ENCODE measurements at regions not wholly inside any gene's neighbourhood (a gene's known extent, or its start where the extent isn't known, plus 50 kb on each side); places are given as distances from the start of the nearest gene placed in this dataset.

GRCh38 chr12:93968536-93969285 is 179.7 kb upstream of the PLXNC1 start:
- H3K27ac ChIP-seq: no peak overlapping the region
- no peaks in the 10 kb centered on the region for H3K36me3 ChIP-seq (replicated peaks in 1 of 2; ENCODE audit: insufficient read depth in 1 of 2, low read depth in 2 of 2)
- 69 to 84% methylated on average over 12 of the region's 12 CpGs for WGBS, 2 donors
- no peak for ATAC-seq
- DNase-seq: no peak
- H3K4me1 ChIP-seq: no peaks in the 10 kb centered on the region
- H3K9me3 ChIP-seq: no peaks in the 10 kb centered on the region
- no peak overlapping the region for H3K4me3 ChIP-seq
- no peaks in the 10 kb centered on the region for H3K27me3 ChIP-seq
- TF ChIP-seq POLR2A (IDR thresholded peaks at IDR 0.05) (no peak), CTCF (IDR thresholded peaks at IDR 0.05) (no peak)
- intact Hi-C loops (cut with DNase I): no loop called here

- Histone ChIP-seq H3K36me3 (replicated peaks in 1 of 2; ENCODE audit: insufficient read depth in 1 of 2, low read depth in 2 of 2) (no peaks in the 10 kb centered on the region), H3K27ac (no peak overlapping the region), H3K4me3 (no peak overlapping the region), H3K27me3 (no peaks in the 10 kb centered on the region), H3K4me1 (no peaks in the 10 kb centered on the region), H3K9me3 (no peaks in the 10 kb centered on the region)
- DNase-seq (no peak), ATAC-seq (no peak)
- 87 to 89% methylated on average over 10 of the region's 10 CpGs for WGBS, 2 donors
- no peak for TF ChIP-seq CTCF (IDR thresholded peaks at IDR 0.05)
- no peak for TF ChIP-seq POLR2A (IDR thresholded peaks at IDR 0.05)
- intact Hi-C loops (cut with DNase I): no loop called here
These were observed 177.3 kb upstream of the PLXNC1 start for GRCh38 chr12:93970900-93971688.

DNA sequence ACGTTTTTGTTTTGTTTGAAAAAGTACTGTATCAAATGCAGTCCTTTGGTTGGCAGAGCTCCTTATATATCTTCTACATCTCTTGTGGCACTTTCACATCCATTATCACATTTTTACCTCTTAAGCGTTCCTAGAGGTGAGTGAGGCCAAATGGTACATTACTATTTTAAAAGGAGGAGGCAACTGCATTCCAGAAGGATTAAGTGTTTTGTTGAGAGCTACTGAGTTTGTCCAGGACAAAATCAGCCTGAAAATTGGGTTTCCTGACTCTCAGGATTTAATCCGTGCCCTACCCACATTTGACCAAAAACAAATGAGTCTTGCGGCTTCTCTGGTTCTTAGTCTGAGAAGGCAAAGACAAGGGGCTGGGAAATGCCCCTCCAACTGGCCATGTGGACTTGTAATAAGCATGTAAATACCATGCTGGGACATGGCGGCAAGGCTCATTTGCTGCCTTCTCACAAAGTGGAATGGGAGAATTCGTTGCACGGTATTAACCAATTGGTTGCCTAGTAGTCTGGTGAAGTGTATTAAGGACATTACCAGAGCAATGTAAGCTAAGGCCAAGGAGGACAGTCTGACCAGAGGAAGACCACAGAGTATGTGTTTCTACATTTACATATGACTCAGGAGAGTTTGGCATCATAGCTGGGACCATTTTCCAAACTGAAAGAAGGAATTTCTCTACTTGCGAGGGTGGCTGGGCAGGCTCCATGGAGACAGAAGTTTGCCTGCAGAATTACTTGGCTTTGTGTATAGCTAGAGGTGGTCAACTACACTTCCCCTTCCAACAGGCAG is 175.8 kb upstream of the PLXNC1 start:
- H3K4me1 ChIP-seq: no peaks in the 10 kb centered on the region
- WGBS, 2 donors: 79 to 82% methylated on average over 8 of the region's 8 CpGs
- TF ChIP-seq POLR2A (IDR thresholded peaks at IDR 0.05) (no peak), CTCF (IDR thresholded peaks at IDR 0.05) (no peak)
- intact Hi-C loops (cut with DNase I): no loop called here
- H3K36me3 ChIP-seq (replicated peaks in 1 of 2; ENCODE audit: insufficient read depth in 1 of 2, low read depth in 2 of 2): no peaks in the 10 kb centered on the region
- no peak overlapping the region for H3K4me3 ChIP-seq
- no peak overlapping the region for H3K27ac ChIP-seq
- H3K9me3 ChIP-seq: no peaks in the 10 kb centered on the region
- DNase-seq: no peak
- H3K27me3 ChIP-seq: no peaks in the 10 kb centered on the region
- ATAC-seq: no peak

- H3K4me1 ChIP-seq: no peaks in the 10 kb centered on the region
- H3K27ac ChIP-seq: no peak overlapping the region
- ATAC-seq (no peak), DNase-seq (no peak)
- 79 to 88% methylated on average over 3 of the region's 3 CpGs for WGBS, 2 donors
- H3K9me3 ChIP-seq: no peaks in the 10 kb centered on the region
- no peaks in the 10 kb centered on the region for H3K36me3 ChIP-seq (replicated peaks in 1 of 2; ENCODE audit: insufficient read depth in 1 of 2, low read depth in 2 of 2)
- H3K27me3 ChIP-seq: no peaks in the 10 kb centered on the region
- no peak overlapping the region for H3K4me3 ChIP-seq
- TF ChIP-seq POLR2A (IDR thresholded peaks at IDR 0.05): no peak
- no peak for TF ChIP-seq CTCF (IDR thresholded peaks at IDR 0.05)
- intact Hi-C loops (cut with DNase I): no loop called here
These were observed 174.1 kb upstream of the PLXNC1 start for GRCh38 chr12:93974252-93974651.
